IMR-90 (cell line): ENCODE measurements at regions not wholly inside any gene's neighbourhood (a gene's known extent, or its start where the extent isn't known, plus 50 kb on each side); places are given as distances from the start of the nearest gene placed in this dataset.

Experiments used
- BHLHE40 ChIP-seq: fragments of 150-350 bp; IDR thresholded peaks from 2 replicates; pipeline ENCODE4 v1.6.1; 2016; ENCODE audit warnings: mild to moderate bottlenecking, low read depth, low read length
- FOS ChIP-seq: fragments of 150-350 bp; IDR thresholded peaks from 2 replicates; pipeline ENCODE4 v1.6.1; 2016; ENCODE audit warnings: low read depth, low read length
- MAFK ChIP-seq: IDR thresholded peaks from 2 replicates; pipeline ENCODE4 v1.6.1; 2012; ENCODE audit warnings: low read depth, low read length, improper control_type of control experiment
- MXI1 ChIP-seq: IDR thresholded peaks from 2 replicates; pipeline ENCODE4 v1.6.1; 2012; ENCODE audit warnings: low read depth, mild to moderate bottlenecking, low read length, moderate library complexity, borderline replicate concordance
- NFE2L2 ChIP-seq: fragments of 150-350 bp; IDR thresholded peaks from 2 replicates; pipeline ENCODE4 v1.6.1; 2016; ENCODE audit warnings: low read depth, mild to moderate bottlenecking, low read length
- POLR2A ChIP-seq: IDR thresholded peaks from 2 replicates; pipeline ENCODE4 v1.6.1; 2012; ENCODE audit warnings: mild to moderate bottlenecking, low read depth, low read length
- RAD21 ChIP-seq: IDR thresholded peaks from 2 replicates; pipeline ENCODE4 v1.6.1; 2012; ENCODE audit warnings: low read length, improper control_type of control experiment
- RCOR1 ChIP-seq: IDR thresholded peaks from 2 replicates; pipeline ENCODE4 v1.6.1; 2012; ENCODE audit warnings: mild to moderate bottlenecking, low read length, improper control_type of control experiment; ENCODE audit not compliant: insufficient replicate concordance
- RFX5 ChIP-seq: IDR thresholded peaks from 2 replicates; pipeline ENCODE4 v1.8.0; 2012; ENCODE audit warnings: low read depth, mild to moderate bottlenecking, low read length, moderate library complexity
- SMC3 ChIP-seq: fragments of 150-350 bp; IDR thresholded peaks from 2 replicates; pipeline ENCODE4 v1.6.1; 2016; ENCODE audit warnings: low read depth, mild to moderate bottlenecking, antibody characterized with exemption, low read length, moderate library complexity
- TF ChIP-seq, protein P1 (sequence below): conservative IDR thresholded peaks from 2 replicates; pipeline ENCODE4 v1.5.1; 2012; ENCODE audit warnings: mild to moderate bottlenecking, low read depth, low read length, improper control_type of control experiment
- TF ChIP-seq, protein P2 (sequence below): fragments of 150-350 bp; IDR thresholded peaks from 2 replicates; pipeline ENCODE4 v1.6.1; 2017; ENCODE audit warnings: mild to moderate bottlenecking, antibody characterized with exemption, low read length, low read depth
- TF ChIP-seq, protein P3 (sequence below): fragments of 150-350 bp; IDR thresholded peaks from 2 replicates; pipeline ENCODE4 v1.6.1; 2016; ENCODE audit warnings: low read depth, mild to moderate bottlenecking, low read length, moderate library complexity, borderline replicate concordance

DNA sequence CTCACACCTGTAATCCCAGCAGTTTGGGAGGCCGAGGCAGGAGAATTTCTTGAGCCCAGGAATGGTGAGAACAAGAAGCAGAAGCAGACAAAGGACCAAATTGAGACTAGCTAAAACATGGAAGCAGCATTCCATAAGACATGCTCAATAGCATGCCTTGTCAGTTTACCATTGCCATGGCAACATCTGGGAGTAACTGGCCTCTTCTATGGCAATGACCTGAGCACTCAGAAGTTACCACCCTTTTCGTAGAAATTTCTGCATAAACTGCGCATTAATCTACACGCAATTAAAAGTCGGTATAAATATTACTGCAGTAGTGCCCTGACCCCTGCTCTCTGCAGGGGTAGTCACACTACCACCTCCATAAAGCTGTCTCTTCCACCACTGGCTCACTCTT, 390.2 kb upstream of the USP9Y start:
- TF ChIP-seq, protein P1, sequence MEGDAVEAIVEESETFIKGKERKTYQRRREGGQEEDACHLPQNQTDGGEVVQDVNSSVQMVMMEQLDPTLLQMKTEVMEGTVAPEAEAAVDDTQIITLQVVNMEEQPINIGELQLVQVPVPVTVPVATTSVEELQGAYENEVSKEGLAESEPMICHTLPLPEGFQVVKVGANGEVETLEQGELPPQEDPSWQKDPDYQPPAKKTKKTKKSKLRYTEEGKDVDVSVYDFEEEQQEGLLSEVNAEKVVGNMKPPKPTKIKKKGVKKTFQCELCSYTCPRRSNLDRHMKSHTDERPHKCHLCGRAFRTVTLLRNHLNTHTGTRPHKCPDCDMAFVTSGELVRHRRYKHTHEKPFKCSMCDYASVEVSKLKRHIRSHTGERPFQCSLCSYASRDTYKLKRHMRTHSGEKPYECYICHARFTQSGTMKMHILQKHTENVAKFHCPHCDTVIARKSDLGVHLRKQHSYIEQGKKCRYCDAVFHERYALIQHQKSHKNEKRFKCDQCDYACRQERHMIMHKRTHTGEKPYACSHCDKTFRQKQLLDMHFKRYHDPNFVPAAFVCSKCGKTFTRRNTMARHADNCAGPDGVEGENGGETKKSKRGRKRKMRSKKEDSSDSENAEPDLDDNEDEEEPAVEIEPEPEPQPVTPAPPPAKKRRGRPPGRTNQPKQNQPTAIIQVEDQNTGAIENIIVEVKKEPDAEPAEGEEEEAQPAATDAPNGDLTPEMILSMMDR, result no peak
- TF ChIP-seq SMC3 (no peak), POLR2A (no peak), MAFK (no peak), BHLHE40 (no peak), RFX5 (no peak), RAD21 (no peak), RCOR1 (no peak), MXI1 (no peak), NFE2L2 (no peak), FOS (no peak)
- TF ChIP-seq, protein P2, sequence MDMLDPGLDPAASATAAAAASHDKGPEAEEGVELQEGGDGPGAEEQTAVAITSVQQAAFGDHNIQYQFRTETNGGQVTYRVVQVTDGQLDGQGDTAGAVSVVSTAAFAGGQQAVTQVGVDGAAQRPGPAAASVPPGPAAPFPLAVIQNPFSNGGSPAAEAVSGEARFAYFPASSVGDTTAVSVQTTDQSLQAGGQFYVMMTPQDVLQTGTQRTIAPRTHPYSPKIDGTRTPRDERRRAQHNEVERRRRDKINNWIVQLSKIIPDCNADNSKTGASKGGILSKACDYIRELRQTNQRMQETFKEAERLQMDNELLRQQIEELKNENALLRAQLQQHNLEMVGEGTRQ, result no peak
- TF ChIP-seq, protein P3, sequence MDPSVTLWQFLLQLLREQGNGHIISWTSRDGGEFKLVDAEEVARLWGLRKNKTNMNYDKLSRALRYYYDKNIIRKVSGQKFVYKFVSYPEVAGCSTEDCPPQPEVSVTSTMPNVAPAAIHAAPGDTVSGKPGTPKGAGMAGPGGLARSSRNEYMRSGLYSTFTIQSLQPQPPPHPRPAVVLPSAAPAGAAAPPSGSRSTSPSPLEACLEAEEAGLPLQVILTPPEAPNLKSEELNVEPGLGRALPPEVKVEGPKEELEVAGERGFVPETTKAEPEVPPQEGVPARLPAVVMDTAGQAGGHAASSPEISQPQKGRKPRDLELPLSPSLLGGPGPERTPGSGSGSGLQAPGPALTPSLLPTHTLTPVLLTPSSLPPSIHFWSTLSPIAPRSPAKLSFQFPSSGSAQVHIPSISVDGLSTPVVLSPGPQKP, result no peak
